ENCODE measurements at regions not wholly inside any gene's neighbourhood (a gene's known extent, or its start where the extent isn't known, plus 50 kb on each side); places are given as distances from the start of the nearest gene placed in this dataset.
A peak's percentile ranks its signal among the peaks of the same experiment; 100 is the strongest.

DNA sequence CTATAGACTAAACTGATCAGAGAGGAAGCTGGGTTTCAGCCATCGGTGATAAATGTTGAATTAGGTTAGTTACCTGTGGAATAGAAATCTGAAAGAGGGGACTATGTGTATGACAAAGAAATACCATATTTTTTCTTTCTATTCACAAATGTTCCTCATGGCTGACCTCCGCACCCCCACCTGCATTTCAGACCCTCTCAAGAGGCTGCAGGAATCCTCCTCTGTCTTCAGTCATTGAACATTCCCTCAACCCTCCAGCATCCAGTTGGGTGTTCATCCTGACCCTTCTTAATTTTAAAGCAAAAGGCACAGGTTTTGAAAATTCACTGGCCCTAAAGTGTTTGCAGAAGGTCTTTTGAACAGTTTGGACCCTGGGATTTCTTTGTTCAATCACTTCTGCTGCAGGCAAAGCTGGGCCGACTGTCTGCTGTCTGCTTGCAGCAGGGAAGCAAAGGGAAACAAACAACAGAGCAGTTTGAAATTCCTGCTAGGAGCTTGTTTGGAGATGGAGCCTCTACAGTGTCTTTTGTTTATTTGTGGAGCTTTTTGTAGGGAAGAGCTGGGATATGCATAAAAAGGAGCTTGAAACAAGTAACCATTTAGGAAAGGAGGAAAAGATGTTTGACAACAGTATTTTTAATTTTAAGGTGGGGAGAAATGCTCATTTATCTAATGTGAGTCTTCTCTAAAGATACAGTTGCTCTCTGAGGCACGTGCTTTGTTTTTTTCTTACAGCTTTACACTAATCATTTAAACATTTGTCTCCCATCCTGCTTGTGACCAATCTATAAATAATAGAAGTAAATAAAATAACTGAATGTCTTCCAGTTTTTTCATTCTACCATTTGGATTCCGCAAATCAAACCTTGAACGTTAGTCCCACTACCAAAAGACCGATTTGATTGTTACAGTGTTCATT, 213.3 kb upstream of the MMADHC start:
- CTCF ChIA-PET, result no interaction called here
- Histone ChIP-seq H3K4me3 (ENCODE audit: low read length) (no peak overlapping the region), H3K79me2 (ENCODE audit: low read length) (no peaks in the 10 kb centered on the region), H4K20me1 (ENCODE audit: low read length) (no peaks in the 10 kb centered on the region), H3K27me3 (ENCODE audit: low read length) (no peaks in the 10 kb centered on the region), H3K36me3 (ENCODE audit: low read depth, low read length) (no peaks in the 10 kb centered on the region), H3K9me2 (replicated peaks; ENCODE audit: low read length) (no peaks in the 10 kb centered on the region), H3K27ac (ENCODE audit: low read length) (no peak overlapping the region), H3K9ac (ENCODE audit: low read length) (no peak overlapping the region), H3K4me1 (ENCODE audit: insufficient read depth, low read length) (peaks cover 8% of the 10 kb centered on the region), H3K4me2 (ENCODE audit: low read length) (no peak overlapping the region), H3K9me3 (ENCODE audit: low read length) (no peaks in the 10 kb centered on the region), H2AFZ (ENCODE audit: low read length) (no peak overlapping the region), H3F3A (ENCODE audit: low read length, unreplicated experiment) (no peaks in the 10 kb centered on the region)
- TF ChIP-seq, protein P1, sequence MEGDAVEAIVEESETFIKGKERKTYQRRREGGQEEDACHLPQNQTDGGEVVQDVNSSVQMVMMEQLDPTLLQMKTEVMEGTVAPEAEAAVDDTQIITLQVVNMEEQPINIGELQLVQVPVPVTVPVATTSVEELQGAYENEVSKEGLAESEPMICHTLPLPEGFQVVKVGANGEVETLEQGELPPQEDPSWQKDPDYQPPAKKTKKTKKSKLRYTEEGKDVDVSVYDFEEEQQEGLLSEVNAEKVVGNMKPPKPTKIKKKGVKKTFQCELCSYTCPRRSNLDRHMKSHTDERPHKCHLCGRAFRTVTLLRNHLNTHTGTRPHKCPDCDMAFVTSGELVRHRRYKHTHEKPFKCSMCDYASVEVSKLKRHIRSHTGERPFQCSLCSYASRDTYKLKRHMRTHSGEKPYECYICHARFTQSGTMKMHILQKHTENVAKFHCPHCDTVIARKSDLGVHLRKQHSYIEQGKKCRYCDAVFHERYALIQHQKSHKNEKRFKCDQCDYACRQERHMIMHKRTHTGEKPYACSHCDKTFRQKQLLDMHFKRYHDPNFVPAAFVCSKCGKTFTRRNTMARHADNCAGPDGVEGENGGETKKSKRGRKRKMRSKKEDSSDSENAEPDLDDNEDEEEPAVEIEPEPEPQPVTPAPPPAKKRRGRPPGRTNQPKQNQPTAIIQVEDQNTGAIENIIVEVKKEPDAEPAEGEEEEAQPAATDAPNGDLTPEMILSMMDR (conservative IDR thresholded peaks at IDR 0.05; ENCODE audit: low read depth, low read length), result no peak
- TF ChIP-seq EZH2 (IDR thresholded peaks at IDR 0.05; ENCODE audit: low read length, unreplicated experiment), result no peak
- TF ChIP-seq EZH2phosphoT487 (IDR thresholded peaks at IDR 0.05; ENCODE audit: borderline replicate concordance, low read length), result no peak
- intact Hi-C loops (cut with micrococcal nuclease), result no loop called here
- no peak for ATAC-seq
- BruUV-seq (replicated peaks), result no TSS peak
- POLR2A ChIA-PET (ENCODE audit: unreplicated experiment), result interaction anchor here (0.5 kb wide), 1 partner anchor 388 kb away, joined by 4 read pairs; no protein-coding TSS in a partner anchor
- no peak for DNase-seq

DNA sequence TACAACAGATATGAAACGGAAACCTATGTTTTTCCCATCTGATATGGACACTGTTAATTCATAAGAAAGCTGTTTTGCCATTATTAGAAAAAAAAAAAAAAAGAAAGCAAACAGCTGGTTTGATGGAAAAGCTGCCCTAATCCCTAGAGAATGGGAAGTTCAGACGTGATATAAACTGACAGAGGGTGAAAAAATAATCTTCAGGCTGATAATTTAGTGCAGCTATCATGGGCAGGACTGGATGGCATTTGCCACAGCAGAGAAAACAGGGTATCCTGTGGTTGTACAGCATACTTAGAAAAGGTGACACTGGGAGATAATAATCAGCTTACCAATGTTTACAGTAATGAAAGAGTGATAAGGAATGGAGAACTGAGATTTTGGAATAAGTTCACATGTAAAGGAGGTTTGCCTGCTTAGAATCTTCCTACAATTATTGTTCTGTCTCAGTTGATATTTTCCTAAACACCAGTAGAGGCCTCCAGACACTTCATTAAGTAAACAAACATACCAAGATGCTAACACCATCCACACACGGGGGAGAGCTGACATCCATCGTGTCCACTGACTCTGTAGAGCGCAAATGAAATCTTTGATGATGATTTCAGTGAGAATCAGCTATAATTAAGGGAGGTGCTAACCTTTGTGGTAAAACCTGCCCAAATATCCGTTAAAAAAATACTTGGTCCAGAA, 211.6 kb upstream of the MMADHC start:
- Histone ChIP-seq H3K4me3 (ENCODE audit: low read length) (no peak overlapping the region), H3K4me1 (ENCODE audit: insufficient read depth, low read length) (peaks cover 8% of the 10 kb centered on the region), H2AFZ (ENCODE audit: low read length) (no peak overlapping the region), H3K27ac (ENCODE audit: low read length) (no peak overlapping the region), H4K20me1 (ENCODE audit: low read length) (no peaks in the 10 kb centered on the region), H3K4me2 (ENCODE audit: low read length) (no peak overlapping the region), H3K79me2 (ENCODE audit: low read length) (no peaks in the 10 kb centered on the region), H3K9ac (ENCODE audit: low read length) (no peak overlapping the region), H3F3A (ENCODE audit: low read length, unreplicated experiment) (no peaks in the 10 kb centered on the region), H3K9me3 (ENCODE audit: low read length) (no peaks in the 10 kb centered on the region), H3K27me3 (ENCODE audit: low read length) (no peaks in the 10 kb centered on the region), H3K36me3 (ENCODE audit: low read depth, low read length) (no peaks in the 10 kb centered on the region), H3K9me2 (replicated peaks; ENCODE audit: low read length) (no peaks in the 10 kb centered on the region)
- intact Hi-C loops (cut with micrococcal nuclease), result loop anchor here (1.0 to 2.0 kb wide), 2 partner anchors 202 to 812 kb away; no protein-coding TSS in a partner anchor
- ChIA-PET POLR2A (ENCODE audit: unreplicated experiment) (interaction anchor here (0.6 kb wide), 1 partner anchor 18 kb away, joined by 5 read pairs; no protein-coding TSS in a partner anchor), CTCF (interaction anchor here (0.7 to 1.1 kb wide), 2 partner anchors 29 to 65 kb away, joined by 3 to 4 read pairs; no protein-coding TSS in a partner anchor)
- BruUV-seq (replicated peaks), result no TSS peak
- no peak for TF ChIP-seq EZH2 (IDR thresholded peaks at IDR 0.05; ENCODE audit: low read length, unreplicated experiment)
- TF ChIP-seq, protein P1 (conservative IDR thresholded peaks at IDR 0.05; ENCODE audit: low read depth, low read length), result peak; percentile 65
- peak; percentile 80 for ATAC-seq
- peak; percentile 44 for DNase-seq

Data from PC-3 (cell line).